ENCODE measurements at regions not wholly inside any gene's neighbourhood (a gene's known extent, or its start where the extent isn't known, plus 50 kb on each side); places are given as distances from the start of the nearest gene placed in this dataset.
A peak's percentile ranks its signal among the peaks of the same experiment; 100 is the strongest.

DNA sequence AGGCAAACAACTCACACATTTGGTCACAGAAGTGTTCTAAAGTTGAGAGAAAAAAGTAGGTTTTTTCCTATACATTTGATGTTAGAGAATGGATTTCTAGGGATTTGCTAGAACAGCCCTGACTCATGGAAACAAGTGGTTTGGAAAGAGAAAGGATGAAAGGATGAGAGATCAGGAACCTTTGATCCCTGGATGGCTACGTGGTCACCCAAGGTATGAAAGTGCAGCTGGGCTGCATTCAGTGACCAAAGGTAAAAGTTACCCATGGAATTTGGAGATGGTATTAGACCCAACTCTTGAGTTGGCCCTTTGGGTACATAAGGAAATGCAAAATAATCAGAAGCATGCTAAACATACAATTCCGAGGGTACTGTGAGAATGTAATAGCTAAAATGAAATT is 61.3 kb upstream of the SPIN1 start:
- DNase-seq (ENCODE audit: low read depth): no peak

DNA sequence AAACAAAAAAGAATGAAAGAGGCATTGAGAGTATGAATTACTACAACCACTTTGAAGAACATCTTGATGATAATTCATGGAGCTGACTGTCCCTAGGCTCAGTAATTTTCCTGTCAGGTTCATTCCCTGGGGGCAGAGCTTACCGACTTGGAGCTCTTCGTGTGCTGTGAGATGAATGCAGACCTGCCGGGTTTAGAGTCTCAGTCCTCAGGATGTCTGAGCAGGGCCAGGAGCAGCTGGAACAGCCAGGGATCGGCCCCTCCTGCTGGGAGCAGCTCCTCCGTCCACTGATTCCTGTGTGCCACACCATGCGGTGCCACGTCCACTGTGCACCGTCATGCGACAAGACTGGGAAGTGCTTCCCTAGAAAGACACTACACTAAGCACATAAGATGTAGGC is 62.2 kb upstream of the SPIN1 start:
- DNase-seq (ENCODE audit: low read depth): no peak

DNA sequence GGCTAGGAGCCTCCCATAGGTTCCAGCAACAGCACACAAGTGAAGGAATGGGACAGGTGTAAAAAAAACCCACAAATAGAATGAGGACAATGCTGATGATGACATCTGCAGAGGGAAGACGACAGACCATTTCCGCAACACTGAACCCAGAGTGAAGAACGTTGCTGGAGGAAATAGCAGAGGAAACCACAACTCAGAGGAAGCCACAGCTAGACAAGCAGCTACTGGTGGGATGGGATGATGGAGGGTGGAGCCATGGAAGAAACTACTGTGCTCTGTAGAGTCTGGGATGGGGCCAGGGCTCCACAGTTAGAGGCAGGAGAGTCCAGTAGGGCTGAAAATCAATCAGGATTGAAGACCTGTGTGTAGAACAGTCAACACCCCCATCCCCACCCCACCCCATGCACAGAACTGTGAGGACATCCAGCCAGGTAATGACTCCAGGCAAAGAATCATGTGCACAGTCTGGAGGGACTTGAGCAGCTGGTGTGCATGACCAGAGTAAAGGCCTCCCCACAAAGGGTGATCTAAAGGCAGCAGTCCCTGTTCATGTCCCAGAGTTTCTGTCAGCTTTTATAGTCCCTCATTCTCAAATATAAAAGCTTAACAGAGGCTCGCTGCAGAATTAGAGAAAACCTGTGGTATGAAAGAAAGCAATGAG is 65.2 kb upstream of the SPIN1 start:
- no peak for DNase-seq (ENCODE audit: low read depth)

DNA sequence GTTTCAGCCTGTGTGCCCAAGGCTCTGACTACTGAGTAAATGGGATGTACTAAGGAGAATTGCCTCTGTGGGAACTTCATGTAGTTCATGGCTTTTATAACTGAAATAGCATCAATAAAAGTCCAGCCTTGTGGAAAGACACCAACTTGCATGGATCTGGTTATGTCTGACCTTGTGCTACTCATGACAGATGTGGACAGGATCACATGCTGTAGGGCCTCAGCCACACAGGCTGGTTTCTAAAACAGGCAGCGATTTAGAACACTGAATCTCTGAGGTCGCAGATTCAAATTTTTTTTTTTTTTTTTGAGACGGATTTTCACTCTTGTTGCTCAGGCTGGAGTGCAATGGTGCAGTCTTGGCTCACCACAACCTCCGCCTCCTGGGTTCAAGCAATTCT is 66.5 kb upstream of the SPIN1 start:
- DNase-seq (ENCODE audit: low read depth): no peak

DNA sequence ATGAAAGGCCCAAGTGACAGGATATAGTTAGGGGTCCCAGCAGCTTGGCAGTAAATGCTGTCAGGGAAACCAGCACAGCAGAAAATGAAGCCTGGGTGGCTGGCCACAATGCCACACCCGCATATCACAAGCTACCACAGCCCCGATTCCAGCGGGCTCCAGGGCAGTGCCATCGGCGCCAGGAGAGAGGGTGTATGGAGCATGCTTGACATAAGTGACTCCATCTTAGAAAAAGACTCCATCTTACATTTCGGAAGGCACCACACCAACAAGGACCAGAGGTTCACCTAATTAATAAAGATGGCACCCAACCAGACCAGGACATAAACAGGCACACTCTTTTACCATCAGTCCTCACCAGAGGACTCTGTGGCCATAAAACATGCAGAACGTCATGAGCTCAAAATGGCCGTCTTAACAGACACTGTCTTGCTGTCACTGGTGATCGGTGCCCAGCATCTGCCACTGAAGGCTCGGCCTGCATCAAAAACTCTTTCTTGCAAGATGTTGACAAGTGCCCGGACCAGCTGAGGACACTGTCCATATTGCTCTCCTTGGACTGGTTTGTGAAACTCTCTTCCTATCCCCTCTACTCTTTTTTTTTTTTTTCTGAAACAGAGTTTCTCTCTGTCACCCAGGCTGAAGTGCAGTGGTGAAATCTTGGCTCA is 67.4 kb upstream of the SPIN1 start:
- no peak for DNase-seq (ENCODE audit: low read depth)

DNA sequence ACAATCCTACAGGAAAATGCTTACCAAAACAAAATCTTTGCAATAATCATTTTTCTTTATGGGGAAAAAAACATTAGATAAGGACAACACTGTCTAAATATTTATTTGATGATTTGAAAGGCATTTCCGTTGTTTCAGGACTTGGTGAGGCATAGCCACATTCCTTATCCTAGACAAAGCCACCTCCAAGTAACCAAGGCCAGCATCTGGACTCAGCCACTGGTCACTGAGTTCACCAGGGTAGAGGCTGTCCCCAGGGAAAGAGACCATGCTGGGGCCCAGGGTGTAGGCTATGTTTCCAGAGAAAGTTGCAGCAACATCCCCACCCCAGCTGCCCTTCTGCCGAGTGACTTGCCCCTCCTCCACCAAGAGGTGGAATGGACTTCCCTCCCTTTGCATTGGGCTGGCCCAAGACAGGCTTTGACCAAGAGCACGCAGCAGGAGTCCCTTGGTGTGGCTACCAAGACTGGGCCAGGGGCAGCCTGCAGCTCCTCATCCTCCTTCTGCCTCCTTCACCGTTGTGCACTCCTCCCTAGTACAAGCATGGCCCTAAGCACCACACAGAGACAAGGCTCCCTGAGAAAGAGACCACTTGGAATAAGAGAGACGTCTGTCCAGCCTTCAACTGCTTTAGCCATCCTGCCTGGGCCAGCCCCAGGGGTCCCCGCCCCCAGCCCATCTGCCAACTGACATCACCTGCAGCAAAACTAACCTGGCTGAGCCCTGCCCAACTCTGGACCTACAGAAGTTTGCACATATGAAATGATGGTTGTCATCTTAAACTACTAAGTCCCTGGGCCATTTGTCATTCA is 68.1 kb upstream of the SPIN1 start:
- DNase-seq (ENCODE audit: low read depth): peak; percentile 47

DNA sequence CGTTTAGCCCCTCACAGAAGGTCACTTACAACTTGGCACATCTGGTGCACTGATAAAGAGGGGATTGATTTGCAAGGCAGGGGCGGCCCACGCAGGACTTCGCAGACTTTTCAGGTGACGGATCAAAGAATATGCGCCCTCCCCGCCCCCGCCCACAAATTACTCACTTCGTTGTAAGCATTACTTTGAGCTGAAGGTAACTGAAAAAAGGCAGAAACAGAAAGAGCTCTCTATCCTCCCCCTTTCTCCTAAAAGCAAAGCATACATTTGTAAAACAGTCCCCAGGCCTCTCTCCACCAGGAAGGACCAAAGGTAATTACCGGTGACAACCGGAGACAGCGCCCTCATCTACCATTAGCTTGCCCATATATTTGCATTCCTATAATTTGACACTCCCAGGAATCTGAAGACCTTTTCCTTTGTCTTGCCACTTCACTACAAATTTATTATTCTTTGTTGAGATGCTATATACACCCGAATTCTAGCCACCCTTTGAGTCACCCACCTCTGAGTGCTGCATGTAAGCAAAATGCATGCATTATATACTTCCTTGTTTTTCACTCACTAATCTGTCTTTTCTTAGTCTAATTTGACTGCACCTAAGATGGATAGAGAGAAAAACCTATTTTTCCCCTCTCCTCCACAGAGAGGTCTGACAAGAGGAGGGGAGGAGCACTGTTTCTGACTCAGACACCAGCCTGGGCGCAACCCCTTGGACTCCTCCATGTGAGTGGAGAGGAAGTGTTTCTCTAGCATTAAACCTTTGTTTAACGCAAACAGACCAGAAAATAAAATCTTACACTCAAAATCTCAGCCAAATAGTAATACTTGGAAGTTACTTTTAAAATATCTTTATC is 74.7 kb upstream of the SPIN1 start:
- DNase-seq (ENCODE audit: low read depth): no peak

DNA sequence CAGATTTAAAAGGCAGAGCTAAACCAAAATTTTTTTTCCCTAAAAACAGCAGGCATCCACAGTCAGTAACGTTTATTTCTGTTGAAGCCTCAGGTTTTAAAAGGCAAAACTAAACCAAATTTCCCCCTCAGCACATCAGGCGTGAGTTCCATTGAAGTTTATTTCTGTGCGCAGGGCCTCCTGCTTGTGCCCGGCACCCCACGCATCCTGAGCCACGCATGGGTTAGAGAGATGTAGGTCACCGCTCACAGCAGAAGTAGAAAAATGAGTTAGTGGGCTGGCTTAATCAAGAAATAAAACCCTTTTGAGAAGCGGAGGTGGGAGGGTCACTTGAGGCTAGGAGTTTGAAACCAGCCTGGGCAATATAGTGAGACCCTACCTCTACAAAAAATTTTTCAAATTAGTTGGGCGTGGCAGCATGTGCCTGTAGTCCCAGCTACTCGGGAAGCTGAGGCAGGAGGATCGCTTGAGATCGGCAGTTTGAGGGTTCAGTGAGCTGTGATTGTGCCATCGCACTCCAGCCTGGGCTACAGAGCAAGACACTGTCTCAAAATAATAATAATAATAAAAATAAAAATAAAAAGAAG is 75.6 kb upstream of the SPIN1 start:
- DNase-seq (ENCODE audit: low read depth): no peak

DNA sequence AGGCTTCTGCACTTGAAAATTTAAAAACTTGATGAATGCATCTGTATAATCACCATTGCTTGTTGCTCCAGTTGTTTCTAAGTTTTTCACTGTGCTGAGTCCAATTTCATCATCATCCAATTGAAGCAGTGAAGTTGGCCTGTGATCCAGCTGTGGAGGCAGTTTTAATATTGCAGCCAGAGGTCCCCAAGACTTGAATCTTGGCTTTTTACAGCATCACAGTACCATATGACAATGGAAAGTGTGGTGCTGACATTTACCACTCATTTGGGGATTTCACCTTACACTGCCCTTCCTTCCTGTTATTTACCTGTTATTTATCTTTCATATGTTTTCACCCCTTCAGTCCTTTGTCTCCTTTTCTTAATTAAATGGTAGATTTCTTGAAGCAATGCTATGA is 76.2 kb upstream of the SPIN1 start:
- DNase-seq (ENCODE audit: low read depth): no peak

DNA sequence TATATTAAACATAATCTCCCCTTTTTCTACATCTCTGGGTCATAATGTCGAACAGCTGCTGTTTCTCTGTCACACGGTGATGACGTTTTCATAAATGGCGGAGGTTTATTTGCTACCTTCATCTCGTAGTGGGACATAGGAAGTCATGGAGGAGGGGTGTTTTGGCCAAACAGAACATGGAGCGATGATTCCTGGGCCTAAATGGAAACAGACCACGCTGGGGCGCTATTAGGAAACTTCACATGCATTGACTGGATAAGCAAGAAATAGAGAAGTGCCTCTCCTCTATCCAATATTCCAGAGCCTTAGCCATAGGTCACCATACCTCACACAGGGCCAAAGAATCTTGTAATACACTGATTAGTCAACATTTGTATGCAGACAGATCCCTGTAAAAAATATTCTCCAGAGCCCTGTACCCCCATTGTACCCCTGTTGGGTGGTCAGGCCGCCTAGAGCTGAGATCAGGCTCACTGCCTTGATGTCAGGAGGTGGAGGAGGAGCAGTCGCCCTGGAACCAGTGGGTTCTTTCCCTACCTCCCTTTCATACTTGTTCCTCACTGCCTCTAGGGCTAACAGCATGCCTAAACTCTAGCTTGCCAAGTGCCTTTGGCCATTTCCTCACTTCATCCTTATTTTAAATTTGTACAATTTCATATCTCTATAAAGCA is 77.8 kb upstream of the SPIN1 start:
- DNase-seq (ENCODE audit: low read depth): no peak

DNA sequence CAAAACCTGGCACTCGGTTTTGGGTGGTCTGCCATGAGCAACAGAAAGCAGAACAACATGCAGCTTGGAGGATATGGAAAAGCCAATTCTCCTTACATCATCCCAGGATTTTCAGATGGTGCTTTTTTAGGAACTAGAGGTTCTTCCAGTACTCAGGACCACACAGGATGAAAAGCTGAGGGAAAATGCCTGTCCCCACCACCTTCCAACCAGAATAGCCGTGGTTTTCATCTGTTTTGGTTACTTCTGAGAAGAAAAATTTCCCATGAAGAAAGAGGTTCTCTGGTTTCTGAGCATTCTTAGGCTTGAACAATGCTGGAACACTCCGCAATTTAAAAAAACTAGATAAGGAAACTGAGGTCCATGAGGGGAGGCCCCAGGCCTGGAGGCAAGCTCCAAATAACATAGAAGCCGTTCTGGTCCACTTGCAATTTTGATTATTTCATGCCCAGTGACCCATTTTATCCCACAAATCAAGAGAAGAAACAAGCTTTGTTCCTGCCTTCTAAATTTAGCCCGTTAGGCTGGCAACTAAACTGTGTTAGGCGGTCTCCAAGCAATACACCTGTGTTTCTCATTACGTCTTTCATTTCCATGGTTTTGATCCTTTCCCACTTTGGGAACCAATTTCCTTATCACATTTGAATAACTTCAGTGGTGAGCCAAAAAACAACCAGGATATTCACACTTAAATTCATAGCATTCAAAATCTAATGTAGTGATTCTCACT is 79.2 kb upstream of the SPIN1 start:
- no peak for DNase-seq (ENCODE audit: low read depth)

DNA sequence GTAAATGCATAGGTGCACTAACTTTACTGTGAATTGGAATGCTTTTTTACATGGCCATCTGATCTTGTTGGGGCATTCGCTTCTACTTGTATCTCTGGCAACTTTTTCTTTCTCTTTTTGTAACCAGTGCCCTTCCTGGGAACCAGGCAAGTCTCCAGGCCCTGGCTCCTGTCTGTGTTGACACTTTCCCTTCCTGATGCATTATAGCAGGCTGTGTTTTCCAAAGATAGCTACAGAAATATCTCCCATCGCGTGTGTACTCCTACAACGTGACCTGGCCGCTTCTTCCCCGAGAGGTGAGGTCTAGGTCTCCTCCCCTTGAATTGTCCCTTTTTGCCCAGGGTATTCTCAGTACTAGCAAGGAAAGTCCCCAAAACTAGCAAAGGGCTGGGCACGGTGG is 81.1 kb upstream of the SPIN1 start:
- DNase-seq (ENCODE audit: low read depth): no peak

DNA sequence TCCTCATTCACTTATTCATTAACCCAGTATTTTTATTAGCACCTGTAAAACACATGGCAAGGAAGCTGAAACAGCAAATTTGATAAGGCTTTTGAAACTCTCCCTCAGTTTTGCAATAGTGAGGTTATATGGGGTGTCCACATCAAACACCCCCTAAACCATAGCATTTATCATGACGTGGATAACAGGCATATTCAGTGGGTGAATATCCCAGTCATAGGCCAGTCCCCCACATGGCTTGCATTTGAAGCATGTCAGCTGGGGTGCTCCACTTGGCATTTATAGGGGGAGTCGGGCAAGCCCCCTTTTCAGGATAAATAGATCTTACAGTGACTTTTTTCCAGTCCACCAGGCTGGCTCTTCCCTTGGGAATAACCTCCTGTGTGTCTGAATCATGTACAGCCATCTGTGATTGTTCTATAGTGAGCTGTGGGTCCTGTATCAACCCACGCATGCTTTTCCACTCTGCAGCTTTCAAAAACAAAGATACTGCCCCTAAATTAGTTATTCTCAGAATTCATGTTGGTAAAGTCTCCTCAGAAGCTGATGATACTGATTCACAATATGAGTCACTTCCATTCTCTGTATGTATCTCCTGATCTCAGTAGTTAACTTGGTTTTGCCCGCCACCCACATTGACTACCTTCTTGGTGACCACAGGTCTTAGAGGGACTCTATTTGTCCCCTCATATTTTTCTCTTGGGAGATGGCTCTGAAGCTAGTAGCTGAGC is 84.4 kb upstream of the SPIN1 start:
- no peak for DNase-seq (ENCODE audit: low read depth)

DNA sequence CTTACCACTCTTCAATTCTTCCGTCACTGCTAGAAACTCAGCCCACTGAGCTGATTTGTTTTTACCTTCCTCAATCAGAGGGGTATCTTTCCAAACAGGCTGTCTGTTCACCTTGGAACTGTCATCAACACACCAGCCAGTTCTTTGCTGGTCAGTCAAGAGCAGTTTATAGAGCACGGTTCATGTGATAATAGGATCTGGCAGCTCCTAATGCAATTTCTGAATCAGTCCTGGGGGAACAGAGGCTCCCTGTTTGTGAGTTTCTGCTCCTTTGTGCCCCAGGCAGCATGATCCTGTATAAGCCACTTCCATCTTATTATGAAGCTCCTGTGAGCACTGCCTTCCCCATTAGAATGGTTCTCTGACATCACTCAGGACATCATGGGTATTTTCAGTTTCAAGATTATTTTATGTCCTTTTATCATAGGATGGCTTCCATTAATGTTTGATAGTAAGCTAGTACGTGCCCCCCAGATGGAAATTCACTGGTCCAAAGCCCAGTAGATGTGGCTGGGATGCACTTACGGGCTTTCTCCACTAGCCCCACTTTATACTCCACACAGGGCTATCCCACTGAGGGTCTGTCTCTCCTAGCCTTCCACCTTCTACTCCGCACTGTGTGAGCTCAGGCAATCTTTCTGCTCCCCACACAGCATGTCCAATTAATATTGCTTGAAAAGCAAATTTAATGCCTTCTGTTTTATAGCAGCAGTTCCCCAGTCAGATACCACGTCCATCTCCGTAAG is 85.5 kb upstream of the SPIN1 start:
- DNase-seq (ENCODE audit: low read depth): no peak

DNA sequence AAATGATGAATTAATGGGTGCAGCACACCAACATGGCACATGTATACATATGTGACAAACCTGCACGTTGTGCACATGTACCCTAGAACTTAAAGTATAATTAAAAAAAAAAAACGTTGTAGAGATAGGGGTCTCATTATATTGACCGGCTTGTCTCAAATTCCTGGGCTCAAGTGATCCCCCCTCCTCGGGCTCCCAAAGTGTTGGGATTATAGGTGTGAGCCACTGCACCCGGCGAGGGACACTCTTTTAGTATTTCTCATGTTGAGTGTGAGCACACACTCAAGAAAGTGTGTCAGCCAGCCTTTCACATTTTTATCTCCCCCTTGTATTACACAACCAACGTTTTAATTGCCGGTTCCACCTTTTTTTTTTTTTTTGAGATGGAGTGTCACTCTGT is 87.7 kb upstream of the SPIN1 start:
- no peak for DNase-seq (ENCODE audit: low read depth)

DNA sequence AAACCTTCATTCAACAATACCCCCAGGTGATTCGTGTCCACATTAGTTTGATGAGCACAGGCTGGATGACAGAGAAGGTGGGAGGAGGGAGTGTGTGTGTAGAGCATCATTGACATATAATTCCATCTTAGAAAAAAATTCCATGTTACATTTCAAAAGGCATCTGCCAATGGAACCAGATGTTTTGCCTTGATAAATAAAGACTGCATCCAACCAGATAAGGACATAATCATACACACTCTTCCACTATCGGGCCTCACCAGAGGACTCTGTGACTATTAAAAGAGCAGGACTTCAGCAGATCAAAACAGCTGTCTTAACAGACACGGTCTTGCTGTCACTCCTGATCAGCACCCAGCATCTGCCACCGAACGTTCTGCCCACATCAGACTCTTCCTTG is 96.4 kb upstream of the SPIN1 start:
- no peak for DNase-seq (ENCODE audit: low read depth)

DNA sequence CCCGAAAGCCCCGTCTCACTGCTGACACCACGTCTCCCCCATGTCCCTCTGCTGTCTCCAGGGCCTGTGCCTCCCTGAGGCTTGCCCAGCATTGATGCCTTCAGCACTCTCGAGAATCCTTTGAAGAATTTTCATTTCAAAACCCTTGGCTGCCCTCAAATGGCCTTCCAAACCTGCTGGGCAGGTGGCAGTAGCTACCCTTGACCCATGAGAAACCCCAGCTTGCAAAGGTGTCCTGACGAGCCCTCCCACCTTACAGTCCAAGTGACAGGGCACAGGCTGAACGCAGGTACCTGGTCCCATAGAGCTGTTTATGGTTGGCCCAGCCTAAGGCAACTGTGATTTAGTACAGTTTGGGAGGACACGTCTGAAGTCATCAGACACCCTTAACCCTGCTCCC is 97.2 kb upstream of the SPIN1 start:
- DNase-seq (ENCODE audit: low read depth): no peak

DNA sequence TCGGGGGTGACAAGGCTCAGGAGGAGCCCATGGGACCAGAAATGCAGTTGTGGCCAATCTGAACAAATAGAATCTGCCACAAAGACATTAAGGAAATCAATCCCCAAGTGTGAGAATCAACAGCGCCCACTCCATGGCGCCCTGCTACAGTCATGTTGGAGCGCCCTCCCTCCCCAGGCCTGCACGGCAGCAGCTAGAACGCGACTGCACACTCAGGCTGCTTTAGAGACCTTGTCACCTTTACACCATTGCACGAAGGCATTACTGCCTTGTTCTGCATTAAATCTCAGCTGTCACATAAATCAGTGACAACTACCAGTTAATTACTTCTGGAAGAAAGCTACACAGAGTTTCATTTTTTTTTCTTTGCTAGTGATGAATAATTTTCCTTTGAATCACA is 98.7 kb upstream of the SPIN1 start:
- DNase-seq (ENCODE audit: low read depth): no peak

DNA sequence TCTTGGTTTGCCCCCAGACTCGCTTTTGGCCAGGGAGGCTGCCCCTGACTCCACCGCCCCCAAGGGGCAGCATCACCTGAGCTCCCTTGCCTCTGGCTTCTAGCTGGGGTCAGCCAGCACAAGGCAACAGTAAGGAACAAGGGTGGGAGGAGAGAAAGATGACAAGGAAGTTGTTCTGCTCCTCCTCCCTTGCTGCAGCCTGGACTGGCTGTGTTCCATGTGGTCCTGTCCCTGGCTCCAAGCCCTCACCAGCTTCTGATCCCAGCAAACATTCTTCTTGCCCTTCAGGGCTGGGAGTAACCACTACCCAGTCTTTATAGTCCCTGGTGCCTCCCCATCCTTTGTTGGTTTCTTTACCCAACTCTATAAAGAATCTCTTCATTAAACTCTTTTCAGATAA is 100.3 kb upstream of the SPIN1 start:
- DNase-seq (ENCODE audit: low read depth): no peak
